GM12878 (cell line): ENCODE measurements at regions not wholly inside any gene's neighbourhood (a gene's known extent, or its start where the extent isn't known, plus 50 kb on each side); places are given as distances from the start of the nearest gene placed in this dataset.

ENCODE experiments used
- ATAC-seq: fragments of 200-7000 bp; cut with Tn5 transposase; 3 replicates; pipeline ENCODE4 v1.9.1; 2020; ENCODE audit warnings: mild to moderate bottlenecking, moderate library complexity
- BruUV-seq: library from RNA; stranded (reverse); fragments of 400-500 nt; replicated peaks from 2 replicates; lab custom pipeline; 2021; lab: Mats Ljungman, UMichigan
- CTCF ChIA-PET: fragments of 300-600 bp; sonication (Branson Sonifier 250); formaldehyde crosslinking; extraction: SDS; loops from one replicate; lab custom pipeline; 2021; ENCODE audit warnings: inconsistent platforms; lab: Yijun Ruan, JAX
- POLR2A ChIA-PET: fragments of 350-600 bp; formaldehyde crosslinking; extraction: SDS; loops from one replicate; lab custom pipeline; 2021; ENCODE audit warnings: inconsistent platforms; lab: Charles Lee
- RAD21 ChIA-PET: fragments of 300-600 bp; sonication (Branson Sonifier 250); formaldehyde crosslinking; loops from one replicate; lab custom pipeline; 2023; ENCODE audit warnings: antibody characterized with exemption; ENCODE audit not compliant: unreplicated experiment; lab: Charles Lee
- SMC1A ChIA-PET: fragments of 300-600 bp; sonication (Branson Sonifier 250); formaldehyde crosslinking; loops from one replicate; lab custom pipeline; 2023; ENCODE audit not compliant: unreplicated experiment, uncharacterized antibody; lab: Charles Lee
- DNase-seq: peaks from one replicate; pipeline ENCODE4 v3.0.0-alpha.2; 2011; ENCODE audit warnings: low read depth, low spot score
- FAIRE-seq: peaks from 3 replicates; lab custom pipeline; 2011; peaks lifted over from hg19 to GRCh38; lab: Jason Lieb, UNC
- H2AFZ ChIP-seq: 2 replicates; pipeline ENCODE4 v1.6.0; 2011; ENCODE audit warnings: low read depth, low read length, control low read depth; ENCODE audit not compliant: control insufficient read depth
- H3K27ac ChIP-seq: 2 replicates; pipeline ENCODE4 v1.5.1; 2011; ENCODE audit warnings: control low read depth; ENCODE audit not compliant: control insufficient read depth, insufficient read depth
- H3K27me3 ChIP-seq, 2 experiments: replicated peaks in 1 of 2; 2 replicates each; pipeline versions ENCODE4 v1.6.0 to v1.6.1; 2011; ENCODE audit warnings: low read length in 1 of 2; ENCODE audit not compliant: control insufficient read depth in 2 of 2, insufficient read depth in 2 of 2
- H3K36me3 ChIP-seq, 2 experiments: 2 replicates each; pipeline ENCODE4 v1.5.1; 2011; ENCODE audit warnings: low read length in 1 of 2; ENCODE audit not compliant: control insufficient read depth in 2 of 2, insufficient read depth in 2 of 2
- H3K4me1 ChIP-seq: 2 replicates; pipeline ENCODE4 v1.6.1; 2011; ENCODE audit warnings: mild to moderate bottlenecking, low read length, moderate library complexity, mixed read lengths; ENCODE audit not compliant: control insufficient read depth, insufficient read depth
- H3K4me2 ChIP-seq: 2 replicates; pipeline ENCODE4 v1.6.0; 2011; ENCODE audit warnings: control low read depth; ENCODE audit not compliant: control insufficient read depth, insufficient read depth
- H3K4me3 ChIP-seq: fragments of 200-600 bp; sonication (generic); 2 replicates; pipeline ENCODE4 v1.5.1; 2016
- H3K79me2 ChIP-seq: 2 replicates; pipeline ENCODE4 v1.6.0; 2011; ENCODE audit warnings: low read length; ENCODE audit not compliant: control insufficient read depth, insufficient read depth
- H3K9ac ChIP-seq: 2 replicates; pipeline ENCODE4 v1.8.0; 2011; ENCODE audit warnings: low read length, control low read depth, mixed read lengths; ENCODE audit not compliant: control insufficient read depth, insufficient read depth
- H3K9me3 ChIP-seq: replicated peaks from 3 replicates; pipeline ENCODE4 v1.5.1; 2011; ENCODE audit warnings: mild to moderate bottlenecking, low read length; ENCODE audit not compliant: control insufficient read depth, insufficient read depth
- H4K20me1 ChIP-seq: 2 replicates; pipeline ENCODE4 v1.6.0; 2011; ENCODE audit not compliant: control insufficient read depth, insufficient read depth
- CTCF ChIP-seq, 3 experiments: IDR thresholded peaks in 2 of 3; conservative IDR thresholded peaks in 1 of 3; 2 replicates each; pipeline ENCODE4 v1.5.1; 2011; ENCODE audit warnings: low read depth in 3 of 3, low read length in 3 of 3, mild to moderate bottlenecking in 3 of 3, control low read depth in 2 of 3, moderate library complexity in 2 of 3, inconsistent platforms in 1 of 3, mixed read lengths in 1 of 3; ENCODE audit not compliant: control insufficient read depth in 2 of 3, insufficient read depth in 1 of 3; ENCODE audit errors: extremely low read depth in 1 of 3
- E4F1 ChIP-seq: fragments of 450-650 bp; IDR thresholded peaks from 2 replicates; pipeline ENCODE4 v1.6.1; 2018; ENCODE audit warnings: borderline replicate concordance, mild to moderate bottlenecking; ENCODE audit not compliant: partially characterized antibody
- EGR1 ChIP-seq, 2 experiments: IDR thresholded peaks; 1 replicate in 1 of 2; 2 replicates in 1 of 2; pipeline ENCODE4 v1.6.1; 2011 to 2012; ENCODE audit warnings: low read depth in 2 of 2, low read length in 2 of 2, borderline replicate concordance in 1 of 2, mild to moderate bottlenecking in 1 of 2, moderate library complexity in 1 of 2
- ETV6 ChIP-seq, 2 experiments: fragments of 450-650 bp in 1 of 2; IDR thresholded peaks in 1 of 2; conservative IDR thresholded peaks in 1 of 2; 2 replicates each; pipeline ENCODE4 v1.6.1; 2014; ENCODE audit warnings: antibody characterized with exemption in 1 of 2, borderline replicate concordance in 1 of 2, low read depth in 1 of 2, mild to moderate bottlenecking in 1 of 2, moderate library complexity in 1 of 2
- HCFC1 ChIP-seq: fragments of 150-350 bp; IDR thresholded peaks from 2 replicates; pipeline ENCODE4 v1.6.1; 2014; ENCODE audit warnings: low read length
- HDAC6 ChIP-seq: fragments of 200-600 bp; sonication (generic); IDR thresholded peaks from one replicate; pipeline ENCODE4 v1.8.0; 2017; ENCODE audit warnings: antibody characterized with exemption; ENCODE audit not compliant: unreplicated experiment
- NR2C1 ChIP-seq: fragments of 450-650 bp; IDR thresholded peaks from 2 replicates; pipeline ENCODE4 v1.6.1; 2017; ENCODE audit warnings: antibody characterized with exemption, mild to moderate bottlenecking, moderate library complexity
- PKNOX1 ChIP-seq: fragments of 450-650 bp; IDR thresholded peaks from 2 replicates; pipeline ENCODE4 v1.6.1; 2016; ENCODE audit warnings: mild to moderate bottlenecking
- POLR2AphosphoS5 ChIP-seq: IDR thresholded peaks from 2 replicates; pipeline ENCODE4 v1.6.1; 2011; ENCODE audit warnings: mild to moderate bottlenecking, low read length, inconsistent platforms
- RFX5 ChIP-seq: IDR thresholded peaks from 2 replicates; pipeline ENCODE4 v1.6.1; 2011; ENCODE audit warnings: low read depth, low read length, improper control_type of control experiment
- SRF ChIP-seq, 2 experiments: IDR thresholded peaks; 2 replicates each; pipeline ENCODE4 v1.6.1; 2011; ENCODE audit warnings: low read depth in 2 of 2, low read length in 2 of 2, mild to moderate bottlenecking in 1 of 2, moderate library complexity in 1 of 2
- STAT1 ChIP-seq: fragments of 450-650 bp; conservative IDR thresholded peaks from 2 replicates; pipeline ENCODE4 v1.6.1; 2014; ENCODE audit warnings: antibody characterized with exemption, mild to moderate bottlenecking
- WGBS: methylation state at CpG from one replicate; pipeline ENCODE4 v1.1.6; 2016; ENCODE audit warnings: low lambda C conversion rate; ENCODE audit not compliant: insufficient replicate concordance, insufficient coverage; ENCODE audit errors: missing lambda C conversion rate; 5-methylcytosine and 5-hydroxymethylcytosine counted together
- in situ Hi-C: fragments of 300-500 bp; cut with MboI; formaldehyde crosslinking; loops from 9 replicates; pipeline ENCODE4 v1.14.3; 2018; ENCODE audit warnings: mixed read lengths
- intact Hi-C: fragments of 100-400 bp; cut with micrococcal nuclease; formaldehyde crosslinking; loops from one replicate; pipeline ENCODE4 v1.14.2; 2022; ENCODE audit not compliant: unreplicated experiment
- TF ChIP-seq, protein P1 (sequence below): fragments of 450-650 bp; IDR thresholded peaks from 2 replicates; pipeline ENCODE4 v1.6.1; 2017; ENCODE audit warnings: borderline replicate concordance

DNA sequence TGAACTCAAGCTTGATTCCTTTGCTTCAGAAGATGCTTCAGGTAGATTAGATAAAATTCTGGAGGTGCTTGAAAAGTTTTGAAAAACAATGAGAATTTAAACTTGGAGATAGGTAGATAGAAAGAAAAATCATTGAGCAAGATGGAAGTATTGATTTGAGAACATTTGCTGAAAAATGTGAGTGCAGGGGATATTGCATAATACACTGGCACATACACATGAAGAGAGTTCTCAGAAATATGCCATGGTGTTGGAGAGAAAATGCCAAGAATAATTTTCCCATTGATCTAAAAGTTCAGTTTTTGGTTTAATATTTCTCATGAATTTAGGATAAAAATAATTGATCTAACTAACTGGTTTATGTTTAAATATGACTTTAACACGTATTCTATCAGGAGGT is 107.2 kb upstream of the GBE1 start (continued):
- TF ChIP-seq, protein P1, sequence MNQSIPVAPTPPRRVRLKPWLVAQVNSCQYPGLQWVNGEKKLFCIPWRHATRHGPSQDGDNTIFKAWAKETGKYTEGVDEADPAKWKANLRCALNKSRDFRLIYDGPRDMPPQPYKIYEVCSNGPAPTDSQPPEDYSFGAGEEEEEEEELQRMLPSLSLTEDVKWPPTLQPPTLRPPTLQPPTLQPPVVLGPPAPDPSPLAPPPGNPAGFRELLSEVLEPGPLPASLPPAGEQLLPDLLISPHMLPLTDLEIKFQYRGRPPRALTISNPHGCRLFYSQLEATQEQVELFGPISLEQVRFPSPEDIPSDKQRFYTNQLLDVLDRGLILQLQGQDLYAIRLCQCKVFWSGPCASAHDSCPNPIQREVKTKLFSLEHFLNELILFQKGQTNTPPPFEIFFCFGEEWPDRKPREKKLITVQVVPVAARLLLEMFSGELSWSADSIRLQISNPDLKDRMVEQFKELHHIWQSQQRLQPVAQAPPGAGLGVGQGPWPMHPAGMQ, result no peak
- TF ChIP-seq NR2C1, result no peak
- TF ChIP-seq RFX5, result no peak
- no peak for TF ChIP-seq HDAC6

DNA sequence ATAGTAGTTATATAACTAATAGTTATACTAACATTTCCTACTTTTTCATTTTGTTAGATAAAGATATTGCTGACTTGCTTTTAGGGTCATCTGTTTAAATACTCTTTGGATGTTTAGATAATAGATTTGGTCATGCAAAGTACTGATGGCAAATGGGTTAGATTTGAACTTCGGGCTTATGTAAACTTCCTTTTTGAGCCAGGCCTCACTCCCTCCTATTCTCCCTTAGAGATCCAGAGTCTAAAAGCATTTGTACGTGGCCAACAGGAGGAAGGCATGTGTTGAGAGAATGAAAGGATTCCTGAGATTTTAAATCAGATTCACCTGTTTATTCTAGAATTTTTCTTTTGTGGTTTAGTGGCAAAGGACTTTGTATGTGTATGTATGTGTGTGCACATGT is 106.4 kb upstream of the GBE1 start:
- H3K4me1 ChIP-seq, result no peaks in the 10 kb centered on the region
- ChIA-PET CTCF (interaction anchor here (1.4 kb wide), 1 partner anchor 42 kb away, joined by 4 read pairs; no protein-coding TSS in a partner anchor), SMC1A (no interaction called here), RAD21 (no interaction called here), POLR2A (no interaction called here)
- no peak for FAIRE-seq
- intact Hi-C loops, result no loop called here
- in situ Hi-C loops, result no loop called here
- no peaks in the 10 kb centered on the region for H3K27me3 ChIP-seq
- no peak overlapping the region for H2AFZ ChIP-seq
- no peaks in the 10 kb centered on the region for H3K79me2 ChIP-seq
- no peak overlapping the region for H3K27ac ChIP-seq
- 45% methylated on average over 2 of the region's 2 CpGs for WGBS
- H3K4me2 ChIP-seq, result no peak overlapping the region
- H3K9me3 ChIP-seq, result no peaks in the 10 kb centered on the region
- no TSS peak for BruUV-seq
- no peaks in the 10 kb centered on the region for H3K36me3 ChIP-seq
- no peak for DNase-seq
- H3K9ac ChIP-seq, result no peak overlapping the region
- H4K20me1 ChIP-seq, result no peaks in the 10 kb centered on the region
- no peak for ATAC-seq
- H3K4me3 ChIP-seq, result no peak overlapping the region
- TF ChIP-seq STAT1 (no peak), E4F1 (no peak), HCFC1 (no peak), PKNOX1 (no peak), CTCF (IDR thresholded peaks at IDR 0.05 in 2 of 3, conservative IDR thresholded peaks at IDR 0.05 in 1 of 3; ENCODE audit: control insufficient read depth in 2 of 3, extremely low read depth in 1 of 3, insufficient read depth in 1 of 3, low read depth in 3 of 3, low read length in 3 of 3) (no peak), EGR1 (IDR thresholded peaks at IDR 0.05; ENCODE audit: borderline replicate concordance in 1 of 2, low read depth in 2 of 2, low read length in 2 of 2) (no peak), SRF (IDR thresholded peaks at IDR 0.05; ENCODE audit: low read depth in 2 of 2, low read length in 2 of 2) (no peak), ETV6 (conservative IDR thresholded peaks at IDR 0.05 in 1 of 2, IDR thresholded peaks at IDR 0.05 in 1 of 2; ENCODE audit: borderline replicate concordance in 1 of 2, low read depth in 1 of 2) (no peak), POLR2AphosphoS5 (no peak)
